A172 (cell line): ENCODE measurements at regions not wholly inside any gene's neighbourhood (a gene's known extent, or its start where the extent isn't known, plus 50 kb on each side); places are given as distances from the start of the nearest gene placed in this dataset.

Source experiments
- DNase-seq: peaks from one replicate; pipeline ENCODE4 v3.0.0-alpha.2; 2015; ENCODE audit warnings: low spot score

DNA sequence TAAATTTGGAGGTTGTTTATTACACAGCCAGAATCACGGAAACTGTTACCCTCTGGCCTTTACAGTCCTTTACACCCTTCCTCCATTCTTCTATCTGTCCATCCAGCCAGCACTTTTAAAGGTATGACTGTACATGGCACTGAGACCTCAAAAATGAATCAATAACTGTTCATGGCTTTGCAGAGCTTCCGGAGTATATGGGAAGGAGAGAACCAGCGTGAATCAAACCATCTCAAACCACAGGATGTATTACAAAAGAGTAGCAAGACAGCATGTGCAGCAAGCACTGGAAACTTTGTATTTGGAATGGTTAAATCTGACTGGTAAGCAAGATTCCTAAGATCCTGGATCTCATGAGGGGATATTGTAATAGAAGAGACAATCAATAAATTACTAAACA lies 228.5 kb upstream of the CASK start:
- DNase-seq, result no peak

GRCh38 chrX:42149765-42150164 lies 226.4 kb upstream of the CASK start:
- DNase-seq, result no peak

- DNase-seq, result no peak
Measured at GRCh38 chrX:42149281-42149680, 225.9 kb upstream of the CASK start.

- no peak for DNase-seq
Measured at GRCh38 chrX:42143866-42144592, 220.7 kb upstream of the CASK start.

DNA sequence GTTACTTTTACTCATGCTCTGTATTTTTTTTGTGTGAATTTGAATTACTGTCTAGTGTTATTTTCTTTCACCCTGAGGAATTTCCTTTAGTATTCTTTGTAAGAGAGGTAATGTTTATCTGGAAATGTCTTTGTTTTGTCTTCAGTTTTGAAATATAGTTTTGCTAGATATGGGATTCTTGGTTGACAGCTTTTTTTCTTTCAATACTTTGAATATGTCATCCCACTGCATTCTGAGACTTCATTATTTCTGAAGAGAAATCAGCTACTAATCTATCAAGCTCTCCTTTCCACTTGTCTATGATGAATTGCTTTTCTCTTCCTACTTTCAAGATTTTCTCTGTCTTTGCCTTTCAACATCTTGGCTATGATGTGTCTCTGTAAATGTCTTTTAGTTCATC lies 217.0 kb upstream of the CASK start:
- no peak for DNase-seq

- DNase-seq, result no peak
Measured at GRCh38 chrX:42135583-42136228, 212.4 kb upstream of the CASK start.

GRCh38 chrX:42131856-42132255 lies 208.5 kb upstream of the CASK start:
- DNase-seq, result no peak

GRCh38 chrX:42129022-42129940 lies 205.9 kb upstream of the CASK start:
- no peak for DNase-seq

- no peak for DNase-seq
Measured at GRCh38 chrX:42128587-42128986, 205.2 kb upstream of the CASK start.

DNA sequence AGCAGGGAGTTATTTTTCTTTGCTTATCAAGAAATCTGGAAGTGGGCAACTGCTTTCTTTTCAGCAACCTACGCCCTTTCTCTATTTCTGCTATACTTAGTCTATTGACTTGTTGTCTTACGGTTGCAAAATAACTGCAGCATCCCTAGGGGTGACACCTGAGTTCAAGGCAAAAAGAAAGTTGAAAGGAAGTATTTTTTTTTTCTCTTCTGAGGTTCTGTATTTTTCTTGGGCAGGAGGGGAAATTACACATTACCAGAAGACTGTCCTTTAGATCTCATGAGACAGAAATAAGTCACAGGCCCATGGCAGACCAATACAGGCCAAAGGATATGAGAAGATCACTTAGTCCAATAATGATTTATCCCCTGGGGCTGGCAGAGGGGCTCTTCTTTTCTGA lies 204.7 kb upstream of the CASK start:
- DNase-seq, result no peak

DNA sequence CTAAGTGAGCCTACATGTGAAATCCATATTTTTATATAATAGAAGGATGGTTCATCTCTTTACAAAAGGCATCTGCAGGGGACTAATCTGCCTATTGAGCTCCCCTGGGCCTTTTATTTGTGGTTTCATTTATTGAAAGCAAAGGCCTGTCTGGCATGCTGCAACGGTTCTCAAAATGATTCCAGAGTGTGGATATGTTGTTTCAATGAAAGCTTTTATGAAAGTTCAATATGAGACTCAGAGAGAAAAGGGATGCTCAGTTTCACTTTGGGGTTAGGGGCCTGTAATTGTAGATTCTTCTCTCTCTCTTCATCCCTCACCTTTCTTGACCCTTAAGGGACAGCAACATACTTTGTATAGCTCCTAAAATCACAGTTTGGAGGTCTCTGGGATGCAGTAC lies 204.2 kb upstream of the CASK start:
- no peak for DNase-seq

DNA sequence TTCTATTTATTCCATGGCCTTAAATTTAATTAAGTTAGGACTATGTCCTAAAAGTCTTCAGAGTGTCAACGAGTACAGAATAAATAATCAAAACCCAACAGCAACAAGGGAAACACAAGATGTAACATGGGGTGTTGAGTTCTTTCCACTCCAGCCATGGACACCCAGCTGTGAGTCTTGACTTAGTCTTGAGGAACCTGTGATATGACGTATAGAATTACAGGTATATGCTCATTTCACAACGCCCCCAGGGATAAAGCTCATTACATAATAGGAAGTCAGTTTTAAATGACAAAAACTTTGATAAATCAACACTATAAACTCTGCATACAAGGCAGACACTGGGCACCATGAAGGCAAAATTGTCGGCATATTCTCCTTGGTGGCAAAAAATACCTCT lies 200.0 kb upstream of the CASK start:
- DNase-seq, result no peak

GRCh38 chrX:42119076-42119475 lies 195.7 kb upstream of the CASK start:
- peak; percentile 72 for DNase-seq

- DNase-seq, result no peak
Measured at GRCh38 chrX:42117318-42117717, 194.0 kb upstream of the CASK start.

GRCh38 chrX:42109428-42109827 lies 186.1 kb upstream of the CASK start:
- no peak for DNase-seq

DNA sequence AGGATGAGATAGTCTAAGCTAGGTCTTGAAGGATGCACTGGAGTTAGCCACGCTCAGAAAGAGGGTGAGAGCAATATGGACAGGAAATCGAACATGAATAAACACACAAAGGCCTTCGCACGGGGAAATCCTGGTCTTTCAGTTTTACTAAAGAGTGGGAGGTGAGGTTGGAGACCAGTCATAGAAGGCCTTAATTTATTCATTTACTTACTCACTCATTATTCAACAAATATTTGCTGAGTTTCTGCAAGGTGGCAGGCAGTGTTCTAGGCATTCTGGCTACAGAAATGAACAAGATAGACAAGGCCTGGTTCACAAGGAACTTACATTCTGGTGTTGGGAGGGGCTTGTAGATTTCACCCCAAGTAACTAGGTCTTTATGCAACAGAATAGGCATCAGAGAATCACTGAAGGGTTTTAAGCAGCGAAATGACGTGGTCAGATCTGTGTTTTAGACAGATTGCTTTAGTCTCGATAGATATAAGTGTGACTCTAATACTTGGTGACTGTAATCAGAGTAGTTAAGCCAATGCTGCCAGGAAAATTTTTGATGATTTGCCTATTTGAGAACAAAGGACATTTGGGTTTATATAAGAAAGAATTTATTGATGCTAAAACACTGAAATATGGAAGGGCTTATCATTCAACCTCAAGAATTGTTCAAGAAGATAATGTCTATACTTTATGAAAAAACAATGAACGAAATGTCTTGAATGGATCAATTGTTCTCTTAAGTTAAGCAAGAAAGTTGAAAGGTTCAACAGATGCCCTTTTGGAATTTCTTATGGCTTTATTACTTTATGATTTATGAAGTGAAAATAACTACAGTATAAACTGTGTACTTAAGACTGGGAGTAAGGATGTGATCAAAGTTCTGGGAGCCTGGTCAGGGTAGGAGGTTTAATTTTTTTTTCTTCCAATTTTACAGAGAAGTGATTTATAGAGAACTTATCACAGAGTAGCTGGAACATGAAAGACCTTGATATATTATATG lies 184.4 kb upstream of the CASK start:
- DNase-seq, result no peak

DNA sequence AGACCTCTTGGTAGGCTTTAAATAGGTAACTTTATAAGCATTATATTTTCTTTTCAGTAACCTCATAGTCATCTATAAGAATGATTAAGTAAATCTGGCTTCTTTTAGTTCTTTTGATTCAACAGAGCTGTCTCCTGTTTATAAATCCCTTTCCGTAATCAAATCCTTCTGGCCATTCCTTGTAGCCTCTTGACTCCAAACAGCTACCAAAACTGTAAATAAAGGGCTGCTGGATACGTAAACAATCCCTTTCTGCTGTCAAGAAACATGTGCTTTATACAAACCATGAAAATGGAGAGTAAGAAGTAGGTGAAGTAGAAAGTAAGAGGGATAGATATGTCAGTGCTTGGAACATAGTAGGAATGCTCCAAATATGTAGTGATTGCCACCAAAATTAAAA lies 183.2 kb upstream of the CASK start:
- no peak for DNase-seq

- DNase-seq, result no peak
Measured at GRCh38 chrX:42102586-42103282, 179.4 kb upstream of the CASK start.

- DNase-seq, result no peak
Measured at GRCh38 chrX:42098900-42099299, 175.5 kb upstream of the CASK start.

GRCh38 chrX:42097486-42097885 lies 174.1 kb upstream of the CASK start:
- DNase-seq, result no peak
